ENCODE measurements at regions not wholly inside any gene's neighbourhood (a gene's known extent, or its start where the extent isn't known, plus 50 kb on each side); places are given as distances from the start of the nearest gene placed in this dataset.

GRCh38 chr21:28487455-28488070 lies 505.1 kb downstream of the LTN1 start:
- H3K27ac ChIP-seq (ENCODE audit: low read length), result no peak overlapping the region
- ChIA-PET CTCF (no interaction called here), POLR2A (no interaction called here)
- H3K9me3 ChIP-seq (ENCODE audit: control insufficient read depth, insufficient read depth, low read depth, low read length), result no peaks in the 10 kb centered on the region
- intact Hi-C loops (cut with micrococcal nuclease; ENCODE audit: unreplicated experiment), result no loop called here
- BruUV-seq (replicated peaks), result no TSS peak
- DNase-seq (ENCODE audit: low read depth, low spot score), result no peak
- ATAC-seq, result no peak
- H3K27me3 ChIP-seq (ENCODE audit: control insufficient read depth, insufficient read depth, low read length), result no peaks in the 10 kb centered on the region
- no peak overlapping the region for H3K4me3 ChIP-seq (ENCODE audit: low read depth in 2 of 2, low read length in 2 of 2)
- no peaks in the 10 kb centered on the region for H3K4me1 ChIP-seq (ENCODE audit: control insufficient read depth, insufficient read depth, low read length)
- TF ChIP-seq POLR2AphosphoS5 (IDR thresholded peaks at IDR 0.05; ENCODE audit: low read depth, low read length) (no peak), SIN3A (IDR thresholded peaks at IDR 0.05; ENCODE audit: borderline replicate concordance, insufficient read depth, low read depth, low read length) (no peak), CTCF (IDR thresholded peaks at IDR 0.05) (no peak), TCF7L2 (IDR thresholded peaks at IDR 0.05; ENCODE audit: low read depth, low read length) (no peak)
- TF ChIP-seq, protein P1, sequence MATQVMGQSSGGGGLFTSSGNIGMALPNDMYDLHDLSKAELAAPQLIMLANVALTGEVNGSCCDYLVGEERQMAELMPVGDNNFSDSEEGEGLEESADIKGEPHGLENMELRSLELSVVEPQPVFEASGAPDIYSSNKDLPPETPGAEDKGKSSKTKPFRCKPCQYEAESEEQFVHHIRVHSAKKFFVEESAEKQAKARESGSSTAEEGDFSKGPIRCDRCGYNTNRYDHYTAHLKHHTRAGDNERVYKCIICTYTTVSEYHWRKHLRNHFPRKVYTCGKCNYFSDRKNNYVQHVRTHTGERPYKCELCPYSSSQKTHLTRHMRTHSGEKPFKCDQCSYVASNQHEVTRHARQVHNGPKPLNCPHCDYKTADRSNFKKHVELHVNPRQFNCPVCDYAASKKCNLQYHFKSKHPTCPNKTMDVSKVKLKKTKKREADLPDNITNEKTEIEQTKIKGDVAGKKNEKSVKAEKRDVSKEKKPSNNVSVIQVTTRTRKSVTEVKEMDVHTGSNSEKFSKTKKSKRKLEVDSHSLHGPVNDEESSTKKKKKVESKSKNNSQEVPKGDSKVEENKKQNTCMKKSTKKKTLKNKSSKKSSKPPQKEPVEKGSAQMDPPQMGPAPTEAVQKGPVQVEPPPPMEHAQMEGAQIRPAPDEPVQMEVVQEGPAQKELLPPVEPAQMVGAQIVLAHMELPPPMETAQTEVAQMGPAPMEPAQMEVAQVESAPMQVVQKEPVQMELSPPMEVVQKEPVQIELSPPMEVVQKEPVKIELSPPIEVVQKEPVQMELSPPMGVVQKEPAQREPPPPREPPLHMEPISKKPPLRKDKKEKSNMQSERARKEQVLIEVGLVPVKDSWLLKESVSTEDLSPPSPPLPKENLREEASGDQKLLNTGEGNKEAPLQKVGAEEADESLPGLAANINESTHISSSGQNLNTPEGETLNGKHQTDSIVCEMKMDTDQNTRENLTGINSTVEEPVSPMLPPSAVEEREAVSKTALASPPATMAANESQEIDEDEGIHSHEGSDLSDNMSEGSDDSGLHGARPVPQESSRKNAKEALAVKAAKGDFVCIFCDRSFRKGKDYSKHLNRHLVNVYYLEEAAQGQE (IDR thresholded peaks at IDR 0.05; ENCODE audit: insufficient read depth in 1 of 2, low read depth in 2 of 2, low read length in 1 of 2), result no peak
- in situ Hi-C loops (cut with HindIII; ENCODE audit: low pct_unique_long_range_greater_than_20kb, low sequenced_read_pairs), result no loop called here
- H3K36me3 ChIP-seq (ENCODE audit: control insufficient read depth, insufficient read depth, low read length), result no peaks in the 10 kb centered on the region

GRCh38 chr21:28485301-28486022 lies 507.2 kb downstream of the LTN1 start:
- BruUV-seq (replicated peaks), result no TSS peak
- DNase-seq (ENCODE audit: low read depth, low spot score), result no peak
- ATAC-seq, result no peak
- in situ Hi-C loops (cut with HindIII; ENCODE audit: low pct_unique_long_range_greater_than_20kb, low sequenced_read_pairs), result no loop called here
- H3K27me3 ChIP-seq (ENCODE audit: control insufficient read depth, insufficient read depth, low read length), result no peaks in the 10 kb centered on the region
- H3K9me3 ChIP-seq (ENCODE audit: control insufficient read depth, insufficient read depth, low read depth, low read length), result no peaks in the 10 kb centered on the region
- intact Hi-C loops (cut with micrococcal nuclease; ENCODE audit: unreplicated experiment), result no loop called here
- no peak overlapping the region for H3K27ac ChIP-seq (ENCODE audit: low read length)
- ChIA-PET POLR2A (no interaction called here), CTCF (no interaction called here)
- no peak overlapping the region for H3K4me3 ChIP-seq (ENCODE audit: low read depth in 2 of 2, low read length in 2 of 2)
- no peaks in the 10 kb centered on the region for H3K36me3 ChIP-seq (ENCODE audit: control insufficient read depth, insufficient read depth, low read length)
- TF ChIP-seq SIN3A (IDR thresholded peaks at IDR 0.05; ENCODE audit: borderline replicate concordance, insufficient read depth, low read depth, low read length), result no peak
- no peak for TF ChIP-seq POLR2AphosphoS5 (IDR thresholded peaks at IDR 0.05; ENCODE audit: low read depth, low read length)
- TF ChIP-seq, protein P1 (IDR thresholded peaks at IDR 0.05; ENCODE audit: insufficient read depth in 1 of 2, low read depth in 2 of 2, low read length in 1 of 2), result no peak
- no peak for TF ChIP-seq CTCF (IDR thresholded peaks at IDR 0.05)
- no peak for TF ChIP-seq TCF7L2 (IDR thresholded peaks at IDR 0.05; ENCODE audit: low read depth, low read length)
- no peaks in the 10 kb centered on the region for H3K4me1 ChIP-seq (ENCODE audit: control insufficient read depth, insufficient read depth, low read length)
